Fibroblast of the aortic adventitia (primary cell): ENCODE measurements at regions not wholly inside any gene's neighbourhood (a gene's known extent, or its start where the extent isn't known, plus 50 kb on each side); places are given as distances from the start of the nearest gene placed in this dataset.
"Not testable (repeated sequence)": the region's sequence is repeated elsewhere in the genome, so short reads cannot be mapped to it uniquely, and the experiment has no call there.

Experiments used
- DNase-seq: peaks from one replicate; pipeline ENCODE4 v3.0.0-alpha.2; 2010; ENCODE audit warnings: low read depth
- H3K4me3 ChIP-seq: 2 replicates; pipeline ENCODE4 v1.5.1; 2011; ENCODE audit warnings: low read depth, mild to moderate bottlenecking, control low read depth, low read length, moderate library complexity
- CTCF ChIP-seq: IDR thresholded peaks from 2 replicates; pipeline ENCODE4 v1.5.1; 2011; ENCODE audit warnings: mild to moderate bottlenecking, low read length, control low read depth, inconsistent platforms; ENCODE audit not compliant: insufficient read depth

- no peak overlapping the region for H3K4me3 ChIP-seq
- TF ChIP-seq CTCF = no peak
Measured at GRCh38 chr2:237238249-237238648, 152.6 kb downstream of the COPS8 start.

GRCh38 chr2:237240252-237240651 lies 154.6 kb downstream of the COPS8 start:
- no peak for DNase-seq
- H3K4me3 ChIP-seq = no peak overlapping the region
- TF ChIP-seq CTCF = no peak

More at GRCh38 chr2:237238249-237238648, 152.6 kb downstream of the COPS8 start:
- no peak for DNase-seq

- not testable (repeated sequence) for H3K4me3 ChIP-seq
Measured at GRCh38 chr2:237240868-237241267, 155.2 kb downstream of the COPS8 start.

GRCh38 chr2:237242091-237242536 lies 156.4 kb downstream of the COPS8 start:
- TF ChIP-seq CTCF = no peak
- no peak overlapping the region for H3K4me3 ChIP-seq
- no peak for DNase-seq

More at GRCh38 chr2:237240868-237241267, 155.2 kb downstream of the COPS8 start:
- not testable (repeated sequence) for DNase-seq

GRCh38 chr2:237243487-237243886 lies 157.8 kb downstream of the COPS8 start:
- no peak overlapping the region for H3K4me3 ChIP-seq
- no peak for TF ChIP-seq CTCF
- DNase-seq = no peak

GRCh38 chr2:237244178-237244577 lies 158.5 kb downstream of the COPS8 start:
- no peak for TF ChIP-seq CTCF
- no peak overlapping the region for H3K4me3 ChIP-seq
- DNase-seq = no peak

GRCh38 chr2:237244976-237245646 lies 159.4 kb downstream of the COPS8 start:
- DNase-seq = peak; percentile 97
- H3K4me3 ChIP-seq = no peak overlapping the region
- no peak for TF ChIP-seq CTCF
